CD14-positive monocyte (primary cell): ENCODE measurements at regions not wholly inside any gene's neighbourhood (a gene's known extent, or its start where the extent isn't known, plus 50 kb on each side); places are given as distances from the start of the nearest gene placed in this dataset.

Experiments used
- DNase-seq, 3 donors: peaks; one replicate each; pipeline ENCODE4 v3.0.0-alpha.2; 2011 to 2022
- H2AFZ ChIP-seq: 2 replicates; pipeline ENCODE4 v1.6.0; 2012; ENCODE audit warnings: mild to moderate bottlenecking, low read depth, low read length, inconsistent platforms; ENCODE audit not compliant: insufficient read depth, poor library complexity, severe bottlenecking
- H3K27ac ChIP-seq, 2 donors: 1 replicate in 1 of 2; 2 replicates in 1 of 2; pipeline ENCODE4 v1.5.1; 2012 to 2013; ENCODE audit warnings: low read length in 2 of 2, control low read depth in 1 of 2, inconsistent platforms in 1 of 2, low read depth in 1 of 2, mild to moderate bottlenecking in 1 of 2
- H3K27me3 ChIP-seq, 2 donors: one replicate each; pipeline versions ENCODE4 v1.6.0 to v1.6.1; 2011 to 2013; ENCODE audit warnings: low read length in 2 of 2; ENCODE audit not compliant: control insufficient read depth in 2 of 2, insufficient read depth in 2 of 2
- H3K36me3 ChIP-seq, 2 donors: replicated peaks in 1 of 2; 1 replicate in 1 of 2; 2 replicates in 1 of 2; pipeline versions ENCODE4 v1.5.1 to v1.6.1; 2012 to 2013; ENCODE audit warnings: low read length in 2 of 2, control low read depth in 1 of 2, inconsistent platforms in 1 of 2, mild to moderate bottlenecking in 1 of 2; ENCODE audit not compliant: insufficient read depth in 2 of 2, control insufficient read depth in 1 of 2
- H3K4me1 ChIP-seq, 2 donors: 1 replicate in 1 of 2; 2 replicates in 1 of 2; pipeline versions ENCODE4 v1.5.1 to v1.6.1; 2012 to 2013; ENCODE audit warnings: low read length in 2 of 2, control low read depth in 1 of 2, inconsistent platforms in 1 of 2, mild to moderate bottlenecking in 1 of 2, moderate library complexity in 1 of 2; ENCODE audit not compliant: insufficient read depth in 2 of 2, control insufficient read depth in 1 of 2
- H3K4me2 ChIP-seq: replicated peaks from 2 replicates; pipeline ENCODE3; 2012; ENCODE audit warnings: low read length, moderate library complexity, mild to moderate bottlenecking; ENCODE audit not compliant: poor library complexity, severe bottlenecking; ENCODE audit errors: extremely low read depth
- H3K4me3 ChIP-seq, 3 experiments: fragments of 200-600 bp in 1 of 3; sonication (generic) in 1 of 3; replicated peaks in 1 of 3; 1 replicate in 2 of 3; 2 replicates in 1 of 3; pipeline ENCODE4 v1.5.1; 2011 to 2013; ENCODE audit warnings: low read length in 3 of 3, mild to moderate bottlenecking in 3 of 3, control low read depth in 2 of 3, low read depth in 2 of 3, inconsistent platforms in 1 of 3, moderate library complexity in 1 of 3
- H3K79me2 ChIP-seq: 2 replicates; pipeline ENCODE4 v1.6.0; 2012; ENCODE audit warnings: mild to moderate bottlenecking, control low read depth, inconsistent platforms, low read length, moderate library complexity; ENCODE audit not compliant: insufficient read depth
- H3K9ac ChIP-seq: 2 replicates; pipeline ENCODE4 v1.6.0; 2017; ENCODE audit warnings: low read length, mild to moderate bottlenecking; ENCODE audit not compliant: insufficient read depth, poor library complexity, severe bottlenecking
- H3K9me3 ChIP-seq, 2 donors: replicated peaks in 1 of 2; 1 replicate in 1 of 2; 2 replicates in 1 of 2; pipeline versions ENCODE4 v1.5.1 to v1.6.1; 2012 to 2013; ENCODE audit warnings: low read length in 2 of 2, control low read depth in 1 of 2; ENCODE audit not compliant: control insufficient read depth in 1 of 2, insufficient read depth in 1 of 2
- H4K20me1 ChIP-seq: 2 replicates; pipeline ENCODE4 v1.6.0; 2012; ENCODE audit warnings: mild to moderate bottlenecking, low read length, control low read depth, moderate library complexity; ENCODE audit not compliant: insufficient read depth
- H3K27ac Mint-ChIP-seq, 7 donors: one replicate each; pipeline ENCODE4 v1.8.0; 2020; ENCODE audit warnings: mild to moderate bottlenecking in 7 of 7, mixed read lengths in 7 of 7, moderate library complexity in 6 of 7, inconsistent platforms in 2 of 7
- H3K27me3 Mint-ChIP-seq, 3 donors: one replicate each; pipeline ENCODE4 v1.8.0; 2021 to 2022; ENCODE audit warnings: low read depth in 3 of 3, mild to moderate bottlenecking in 3 of 3, mixed read lengths in 3 of 3, moderate library complexity in 3 of 3, inconsistent platforms in 1 of 3
- H3K36me3 Mint-ChIP-seq, 2 donors: one replicate each; pipeline ENCODE4 v1.8.0; 2020; ENCODE audit warnings: mixed read lengths in 2 of 2, inconsistent platforms in 1 of 2, mild to moderate bottlenecking in 1 of 2
- H3K4me1 Mint-ChIP-seq: one replicate; pipeline ENCODE4 v1.8.0; 2020; ENCODE audit warnings: mild to moderate bottlenecking, mixed read lengths
- H3K4me3 Mint-ChIP-seq, 2 donors: one replicate each; pipeline ENCODE4 v1.8.0; 2020; ENCODE audit warnings: mild to moderate bottlenecking in 2 of 2, mixed read lengths in 2 of 2, moderate library complexity in 1 of 2
- H3K9me3 Mint-ChIP-seq, 7 donors: one replicate each; pipeline ENCODE4 v1.8.0; 2020 to 2022; ENCODE audit warnings: mixed read lengths in 7 of 7, mild to moderate bottlenecking in 6 of 7, moderate library complexity in 6 of 7, inconsistent platforms in 2 of 7
- CTCF ChIP-seq: fragments of 200-600 bp; IDR thresholded peaks from one replicate; pipeline ENCODE4 v1.8.0; 2022; ENCODE audit warnings: antibody characterized with exemption, mild to moderate bottlenecking
- WGBS: methylation state at CpG from one replicate; pipeline ENCODE4 v1.1.5; 2013; ENCODE audit warnings: missing lambda C conversion rate; ENCODE audit not compliant: insufficient coverage; 5-methylcytosine and 5-hydroxymethylcytosine counted together
- intact Hi-C, 2 donors: fragments of 100-400 bp; cut with micrococcal nuclease; formaldehyde crosslinking; loops; one replicate each; pipeline versions ENCODE4 v1.15.0 to v1.15.1; 2023

GRCh38 chr15:87667643-87668042 lies 588.9 kb downstream of the NTRK3 start:
- Mint-ChIP-seq H3K9me3 (peaks cover 13 to 26% (median 19%) of the 10 kb centered on the region in 7 donors), H3K4me3 (no peak overlapping the region), H3K36me3 (no peaks in the 10 kb centered on the region), H3K4me1 (no peaks in the 10 kb centered on the region), H3K27ac (no peak overlapping the region), H3K27me3 (peaks cover 0 to 4% (median 3%) of the 10 kb centered on the region in 3 donors)
- Histone ChIP-seq H3K79me2 (no peaks in the 10 kb centered on the region), H3K4me1 (no peaks in the 10 kb centered on the region), H3K27ac (no peak overlapping the region), H3K9ac (no peak overlapping the region), H3K4me3 (no peak overlapping the region), H4K20me1 (no peaks in the 10 kb centered on the region), H3K9me3 (peaks cover 9 to 21% of the 10 kb centered on the region in 2 donors), H3K4me2 (no peak overlapping the region), H2AFZ (no peak overlapping the region), H3K27me3 (no peaks in the 10 kb centered on the region), H3K36me3 (no peaks in the 10 kb centered on the region)
- intact Hi-C loops, result no loop called here
- no peak for TF ChIP-seq CTCF
- DNase-seq, result no peak
- 100% methylated on average over 1 of the region's 3 CpGs for WGBS

GRCh38 chr15:87662575-87662974 lies 594.0 kb downstream of the NTRK3 start:
- Histone ChIP-seq H3K79me2 (no peaks in the 10 kb centered on the region), H3K4me2 (no peak overlapping the region), H3K4me3 (no peak overlapping the region), H3K9me3 (peaks cover under 1 to 17% of the 10 kb centered on the region in 2 donors), H3K9ac (no peak overlapping the region), H3K4me1 (no peaks in the 10 kb centered on the region), H2AFZ (no peak overlapping the region), H3K27me3 (no peaks in the 10 kb centered on the region), H3K36me3 (no peaks in the 10 kb centered on the region), H4K20me1 (no peaks in the 10 kb centered on the region), H3K27ac (no peak overlapping the region)
- H3K36me3 Mint-ChIP-seq, result no peaks in the 10 kb centered on the region
- DNase-seq, result no peak
- H3K4me3 Mint-ChIP-seq, result no peak overlapping the region
- peaks cover 12 to 26% (median 16%) of the 10 kb centered on the region in 7 donors for H3K9me3 Mint-ChIP-seq
- intact Hi-C loops, result no loop called here
- H3K27me3 Mint-ChIP-seq, result peaks cover 0 to 3% (median 0%) of the 10 kb centered on the region in 3 donors
- no peak for TF ChIP-seq CTCF
- 100% methylated on average over 4 of the region's 6 CpGs for WGBS
- no peak overlapping the region for H3K27ac Mint-ChIP-seq
- H3K4me1 Mint-ChIP-seq, result no peaks in the 10 kb centered on the region
